ENCODE measurements at regions not wholly inside any gene's neighbourhood (a gene's known extent, or its start where the extent isn't known, plus 50 kb on each side); places are given as distances from the start of the nearest gene placed in this dataset.

DNA sequence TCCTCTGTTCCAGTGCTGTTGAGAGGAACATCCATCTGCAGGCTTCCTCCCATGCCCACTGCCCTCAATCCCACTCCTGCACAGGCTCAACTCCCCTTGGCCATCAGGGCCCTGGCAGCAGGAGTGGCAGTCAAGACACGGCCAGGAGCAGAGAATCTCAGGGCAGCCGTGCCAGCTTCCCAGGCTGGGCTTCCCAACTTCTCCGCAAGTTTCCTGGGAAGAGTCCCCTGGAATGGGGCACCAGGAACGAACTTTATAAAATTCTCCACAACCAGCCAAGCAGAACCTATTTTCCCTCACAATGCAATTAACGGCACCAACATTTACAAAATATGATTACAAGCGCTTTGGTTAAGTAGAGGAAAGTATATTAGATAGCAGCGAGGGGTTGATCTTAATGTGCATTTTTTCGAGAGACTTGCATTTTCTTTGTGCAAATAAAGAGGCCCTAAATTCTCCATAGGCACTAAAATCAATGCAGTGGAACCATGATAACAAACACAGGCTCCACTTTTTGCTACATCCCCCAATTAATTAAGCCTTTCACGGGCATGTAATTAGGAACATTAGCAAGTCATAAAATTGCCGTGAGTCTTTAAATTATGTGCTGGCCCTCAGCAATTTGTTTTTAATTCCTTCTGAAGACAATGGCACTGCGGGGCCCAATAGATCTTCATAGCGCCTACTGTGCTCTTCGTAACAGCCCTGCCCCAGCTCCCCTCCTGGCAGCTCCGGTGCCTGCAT, 99.9 kb upstream of the LHX1 start:
- DNase-seq (ENCODE audit: low read depth, low spot score): no peak
- TF ChIP-seq ZNF274 (IDR thresholded peaks at IDR 0.05; ENCODE audit: low read depth, low read length) (no peak), SUZ12 (IDR thresholded peaks at IDR 0.05; ENCODE audit: extremely low read depth, insufficient read depth, insufficient read length) (no peak), YY1 (IDR thresholded peaks at IDR 0.05; ENCODE audit: insufficient read depth, insufficient read length) (no peak)
- Histone ChIP-seq H3K4me1 (ENCODE audit: insufficient read depth, insufficient read length) (no peaks in the 10 kb centered on the region), H3K9me3 (ENCODE audit: insufficient read depth, low read length) (peaks cover 10% of the 10 kb centered on the region; the same call in 1 of the 2 replicates), H3K4me3 (ENCODE audit: insufficient read length, low read depth) (no peak overlapping the region), H3K36me3 (ENCODE audit: insufficient read depth, insufficient read length, low read length) (no peaks in the 10 kb centered on the region), H3K27me3 (ENCODE audit: insufficient read depth, insufficient read length) (no peaks in the 10 kb centered on the region), H3K9ac (ENCODE audit: insufficient read length, low read depth) (no peak overlapping the region)

DNA sequence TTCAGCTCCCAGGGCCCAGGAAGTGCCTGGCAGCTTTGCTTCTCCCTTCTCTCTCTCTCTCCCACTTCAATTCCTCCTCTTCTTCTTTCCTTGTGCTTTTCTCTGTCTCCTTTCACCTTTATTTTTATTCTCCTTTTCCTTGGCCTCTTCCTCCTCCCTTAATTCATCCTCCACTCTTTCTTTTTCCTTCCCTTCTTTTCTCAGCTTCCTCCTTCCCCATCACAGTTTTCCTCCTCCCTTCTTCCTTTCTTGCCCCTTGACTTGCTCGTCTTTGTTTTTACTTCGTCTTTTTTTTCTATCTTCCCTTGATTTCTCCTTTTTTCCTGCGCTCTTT, 99.4 kb upstream of the LHX1 start:
- Histone ChIP-seq H3K4me3 (ENCODE audit: insufficient read length, low read depth) (no peak overlapping the region), H3K9ac (ENCODE audit: insufficient read length, low read depth) (no peak overlapping the region), H3K36me3 (ENCODE audit: insufficient read depth, insufficient read length, low read length) (no peaks in the 10 kb centered on the region), H3K4me1 (ENCODE audit: insufficient read depth, insufficient read length) (no peaks in the 10 kb centered on the region), H3K9me3 (ENCODE audit: insufficient read depth, low read length) (peaks cover 10% of the 10 kb centered on the region; the same call in 1 of the 2 replicates), H3K27me3 (ENCODE audit: insufficient read depth, insufficient read length) (no peaks in the 10 kb centered on the region)
- no peak for DNase-seq (ENCODE audit: low read depth, low spot score)
- TF ChIP-seq YY1 (IDR thresholded peaks at IDR 0.05; ENCODE audit: insufficient read depth, insufficient read length): no peak
- no peak for TF ChIP-seq SUZ12 (IDR thresholded peaks at IDR 0.05; ENCODE audit: extremely low read depth, insufficient read depth, insufficient read length)
- no peak for TF ChIP-seq ZNF274 (IDR thresholded peaks at IDR 0.05; ENCODE audit: low read depth, low read length)

DNA sequence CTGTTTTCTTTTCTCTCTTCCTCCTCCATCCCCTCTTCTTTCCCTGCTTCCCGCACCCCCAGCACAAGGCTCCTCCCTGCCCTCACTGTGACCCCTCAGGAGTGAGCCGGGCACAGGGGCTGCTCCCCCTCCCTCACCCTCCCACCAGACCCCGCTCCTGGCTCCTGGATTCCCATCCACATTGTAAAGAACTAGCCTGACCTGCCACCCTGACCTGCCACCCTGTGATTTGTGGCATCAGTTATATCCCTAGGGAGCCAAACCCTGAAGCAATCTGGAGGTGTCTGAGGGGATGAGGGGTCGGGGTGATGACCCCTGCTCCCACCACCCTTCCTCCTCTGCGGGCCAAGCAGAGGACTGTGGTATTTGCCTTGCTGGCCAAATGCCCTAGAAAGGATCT, 98.0 kb upstream of the LHX1 start:
- H3K4me3 ChIP-seq (ENCODE audit: insufficient read length, low read depth): no peak overlapping the region
- DNase-seq (ENCODE audit: low read depth, low spot score): no peak
- H3K9ac ChIP-seq (ENCODE audit: insufficient read length, low read depth): no peak overlapping the region
- TF ChIP-seq ZNF274 (IDR thresholded peaks at IDR 0.05; ENCODE audit: low read depth, low read length) (no peak), YY1 (IDR thresholded peaks at IDR 0.05; ENCODE audit: insufficient read depth, insufficient read length) (no peak), SUZ12 (IDR thresholded peaks at IDR 0.05; ENCODE audit: extremely low read depth, insufficient read depth, insufficient read length) (no peak)
- H3K9me3 ChIP-seq (ENCODE audit: insufficient read depth, low read length): peaks cover 10% of the 10 kb centered on the region; the same call in 1 of the 2 replicates
- no peaks in the 10 kb centered on the region for H3K36me3 ChIP-seq (ENCODE audit: insufficient read depth, insufficient read length, low read length)
- H3K27me3 ChIP-seq (ENCODE audit: insufficient read depth, insufficient read length): peaks cover 3% of the 10 kb centered on the region
- H3K4me1 ChIP-seq (ENCODE audit: insufficient read depth, insufficient read length): no peaks in the 10 kb centered on the region

DNA sequence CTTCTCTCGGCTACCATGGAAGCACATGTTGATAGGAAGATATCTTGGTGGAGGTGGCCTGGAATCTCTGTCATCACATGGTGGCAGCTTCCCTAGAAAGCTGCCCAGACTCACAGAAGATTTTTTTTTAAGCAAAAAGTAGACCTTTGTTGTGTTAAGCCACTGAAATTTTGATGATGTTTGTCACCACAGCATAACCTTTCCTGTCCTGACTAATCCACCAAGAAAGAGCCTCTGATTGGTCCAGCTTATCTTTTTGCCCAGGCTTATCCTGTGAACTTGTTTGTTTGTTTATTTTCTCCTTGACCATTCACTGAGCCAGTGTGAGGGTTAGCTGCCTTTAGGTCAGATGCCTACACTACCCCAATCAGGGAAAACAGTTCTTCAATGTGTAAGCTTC, 96.5 kb upstream of the LHX1 start:
- TF ChIP-seq SUZ12 (IDR thresholded peaks at IDR 0.05; ENCODE audit: extremely low read depth, insufficient read depth, insufficient read length) (no peak), YY1 (IDR thresholded peaks at IDR 0.05; ENCODE audit: insufficient read depth, insufficient read length) (no peak), ZNF274 (IDR thresholded peaks at IDR 0.05; ENCODE audit: low read depth, low read length) (no peak)
- Histone ChIP-seq H3K27me3 (ENCODE audit: insufficient read depth, insufficient read length) (peaks cover 16% of the 10 kb centered on the region), H3K4me3 (ENCODE audit: insufficient read length, low read depth) (no peak overlapping the region), H3K4me1 (ENCODE audit: insufficient read depth, insufficient read length) (peaks cover under 1% of the 10 kb centered on the region), H3K9ac (ENCODE audit: insufficient read length, low read depth) (no peak overlapping the region), H3K36me3 (ENCODE audit: insufficient read depth, insufficient read length, low read length) (no peaks in the 10 kb centered on the region), H3K9me3 (ENCODE audit: insufficient read depth, low read length) (peaks cover 10% of the 10 kb centered on the region; the same call in 1 of the 2 replicates)
- no peak for DNase-seq (ENCODE audit: low read depth, low spot score)

DNA sequence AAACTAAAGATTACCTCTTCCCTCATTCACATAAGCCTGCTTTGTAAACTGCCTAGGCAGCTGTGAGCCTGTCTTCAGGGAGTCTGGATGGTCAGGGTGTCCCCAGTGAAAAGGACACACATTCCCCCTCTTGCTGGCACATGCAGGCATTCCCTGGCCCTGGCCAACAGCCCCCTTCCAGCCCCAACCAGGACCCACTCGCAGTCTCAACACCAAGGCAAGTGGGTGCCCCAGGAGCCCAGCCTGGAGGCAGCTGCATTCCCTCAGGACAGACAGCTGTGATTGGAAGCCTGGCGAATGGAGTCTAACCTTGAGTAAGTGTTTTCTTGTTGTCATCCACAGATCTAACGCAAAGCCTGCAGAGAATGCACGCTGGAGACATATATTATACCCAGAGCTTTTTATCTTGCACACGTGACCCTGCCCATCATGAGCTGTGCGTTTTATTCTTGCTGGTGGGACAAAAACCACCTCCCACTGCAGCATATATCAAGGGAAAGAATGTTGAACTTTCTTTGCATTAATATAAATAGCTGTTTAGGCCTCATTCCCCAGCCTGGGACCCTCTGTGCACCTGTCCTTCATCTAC, 95.0 kb upstream of the LHX1 start:
- H3K36me3 ChIP-seq (ENCODE audit: insufficient read depth, insufficient read length, low read length): no peaks in the 10 kb centered on the region
- no peak for DNase-seq (ENCODE audit: low read depth, low spot score)
- TF ChIP-seq ZNF274 (IDR thresholded peaks at IDR 0.05; ENCODE audit: low read depth, low read length) (no peak), SUZ12 (IDR thresholded peaks at IDR 0.05; ENCODE audit: extremely low read depth, insufficient read depth, insufficient read length) (no peak), YY1 (IDR thresholded peaks at IDR 0.05; ENCODE audit: insufficient read depth, insufficient read length) (no peak)
- no peak overlapping the region for H3K4me3 ChIP-seq (ENCODE audit: insufficient read length, low read depth)
- peaks cover 28% of the 10 kb centered on the region for H3K27me3 ChIP-seq (ENCODE audit: insufficient read depth, insufficient read length)
- no peak overlapping the region for H3K9ac ChIP-seq (ENCODE audit: insufficient read length, low read depth)
- peaks cover 2% of the 10 kb centered on the region for H3K4me1 ChIP-seq (ENCODE audit: insufficient read depth, insufficient read length)
- H3K9me3 ChIP-seq (ENCODE audit: insufficient read depth, low read length): peaks cover 10% of the 10 kb centered on the region; the same call in 1 of the 2 replicates

DNA sequence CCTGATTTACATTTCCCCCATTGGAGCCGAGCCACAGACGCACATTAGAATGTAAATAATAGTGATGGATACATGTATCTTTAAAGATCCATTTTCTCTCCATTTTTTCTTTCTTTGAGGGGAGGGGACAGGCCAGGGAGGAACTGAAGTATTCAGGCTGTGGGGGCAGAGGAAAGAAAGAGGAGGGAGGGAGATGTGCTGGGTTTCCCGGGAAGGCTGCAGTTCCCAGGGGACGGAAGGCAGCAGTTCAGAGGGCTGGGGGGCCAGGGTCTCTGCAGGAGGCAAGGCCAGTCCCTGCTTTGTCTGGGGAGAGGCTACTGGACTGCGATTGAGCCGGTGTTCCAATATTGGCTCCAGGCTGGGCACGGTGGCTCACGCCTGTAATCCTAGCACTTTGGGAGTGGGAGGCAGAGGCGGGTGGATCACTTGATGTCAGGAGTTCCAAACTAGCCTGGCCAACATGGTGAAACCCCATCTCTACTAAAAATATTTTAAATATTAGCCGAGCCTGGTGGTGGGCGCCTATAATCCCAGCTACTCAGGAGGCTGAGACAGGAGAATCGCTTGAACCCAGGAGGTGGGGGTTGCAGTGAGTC, 94.2 kb upstream of the LHX1 start:
- H3K4me1 ChIP-seq (ENCODE audit: insufficient read depth, insufficient read length): peaks cover 2% of the 10 kb centered on the region
- H3K9ac ChIP-seq (ENCODE audit: insufficient read length, low read depth): no peak overlapping the region
- DNase-seq (ENCODE audit: low read depth, low spot score): no peak
- no peaks in the 10 kb centered on the region for H3K36me3 ChIP-seq (ENCODE audit: insufficient read depth, insufficient read length, low read length)
- no peak overlapping the region for H3K4me3 ChIP-seq (ENCODE audit: insufficient read length, low read depth)
- H3K27me3 ChIP-seq (ENCODE audit: insufficient read depth, insufficient read length): peaks cover 28% of the 10 kb centered on the region
- no peak for TF ChIP-seq YY1 (IDR thresholded peaks at IDR 0.05; ENCODE audit: insufficient read depth, insufficient read length)
- TF ChIP-seq SUZ12 (IDR thresholded peaks at IDR 0.05; ENCODE audit: extremely low read depth, insufficient read depth, insufficient read length): no peak
- no peak for TF ChIP-seq ZNF274 (IDR thresholded peaks at IDR 0.05; ENCODE audit: low read depth, low read length)
- H3K9me3 ChIP-seq (ENCODE audit: insufficient read depth, low read length): peaks cover 10% of the 10 kb centered on the region; the same call in 1 of the 2 replicates

DNA sequence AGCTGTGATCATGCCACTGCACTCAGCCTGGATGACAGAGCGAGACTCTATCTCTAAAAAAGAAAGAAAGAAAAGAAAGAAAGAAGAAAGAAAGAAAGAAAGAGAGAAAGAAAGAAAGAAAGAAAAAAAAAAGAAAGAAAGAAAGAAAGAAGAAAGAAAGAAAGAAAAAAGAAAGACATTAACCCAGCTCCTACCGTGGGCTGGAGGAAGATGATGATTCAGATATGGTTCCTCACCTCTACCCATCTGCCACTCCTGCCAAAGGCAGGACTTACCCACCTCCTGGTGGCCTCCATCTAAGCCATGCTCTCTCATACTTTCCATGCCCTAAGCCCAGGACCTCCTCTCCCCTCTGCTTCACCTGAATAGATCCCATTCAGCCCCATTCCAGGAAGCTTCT, 93.3 kb upstream of the LHX1 start:
- Histone ChIP-seq H3K4me1 (ENCODE audit: insufficient read depth, insufficient read length) (peaks cover 5% of the 10 kb centered on the region), H3K9ac (ENCODE audit: insufficient read length, low read depth) (no peak overlapping the region), H3K9me3 (ENCODE audit: insufficient read depth, low read length) (peaks cover 10% of the 10 kb centered on the region; the same call in 1 of the 2 replicates), H3K36me3 (ENCODE audit: insufficient read depth, insufficient read length, low read length) (no peaks in the 10 kb centered on the region), H3K4me3 (ENCODE audit: insufficient read length, low read depth) (no peak overlapping the region), H3K27me3 (ENCODE audit: insufficient read depth, insufficient read length) (peaks cover 28% of the 10 kb centered on the region)
- TF ChIP-seq YY1 (IDR thresholded peaks at IDR 0.05; ENCODE audit: insufficient read depth, insufficient read length): no peak
- no peak for TF ChIP-seq ZNF274 (IDR thresholded peaks at IDR 0.05; ENCODE audit: low read depth, low read length)
- DNase-seq (ENCODE audit: low read depth, low spot score): no peak

All from NT2/D1 (cell line).